ENCODE measurements at regions not wholly inside any gene's neighbourhood (a gene's known extent, or its start where the extent isn't known, plus 50 kb on each side); places are given as distances from the start of the nearest gene placed in this dataset.
"Not testable (repeated sequence)": the region's sequence is repeated elsewhere in the genome, so short reads cannot be mapped to it uniquely, and the experiment has no call there.

GRCh38 chr10:130500261-130501000, 364.2 kb downstream of the GLRX3 start:
- Histone ChIP-seq H3K9ac (ENCODE audit: low read depth, low read length) (no peak overlapping the region), H3K9me3 (ENCODE audit: control insufficient read depth, insufficient read depth, low read length) (peaks cover 12% of the 10 kb centered on the region; the same call in 1 of the 2 replicates), H3K36me3 (ENCODE audit: control insufficient read depth, insufficient read depth, low read length) (no peaks in the 10 kb centered on the region), H3K27me3 (ENCODE audit: control insufficient read depth, insufficient read depth, low read length) (no peaks in the 10 kb centered on the region), H3K4me1 (ENCODE audit: control insufficient read depth, insufficient read depth, low read length) (no peaks in the 10 kb centered on the region), H3K27ac (ENCODE audit: low read depth, low read length) (no peak overlapping the region), H3K4me3 (ENCODE audit: low read depth, low read length) (no peak overlapping the region)

DNA sequence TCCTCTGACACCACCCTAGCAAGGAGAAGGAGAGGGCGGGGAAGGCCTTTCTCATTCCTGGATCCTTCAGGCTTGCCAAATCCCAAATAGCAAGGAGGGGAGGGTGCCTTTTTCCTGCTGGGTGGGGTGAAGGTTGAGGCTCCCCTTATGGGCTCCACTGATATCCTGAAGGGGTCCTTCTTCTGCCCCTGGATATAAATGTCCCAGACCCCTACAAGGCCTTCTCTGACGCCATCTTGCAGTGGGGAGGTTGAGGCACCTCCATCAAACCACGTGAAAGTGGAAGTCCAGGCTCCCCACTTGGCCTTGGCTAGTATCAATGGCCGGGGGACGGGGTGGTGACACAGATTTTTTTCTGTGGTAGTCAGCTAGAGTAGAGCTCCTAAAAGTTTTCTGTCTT, 371.3 kb downstream of the GLRX3 start:
- Histone ChIP-seq H3K27me3 (ENCODE audit: control insufficient read depth, insufficient read depth, low read length) (no peaks in the 10 kb centered on the region), H3K27ac (ENCODE audit: low read depth, low read length) (no peak overlapping the region), H3K9ac (ENCODE audit: low read depth, low read length) (no peak overlapping the region), H3K36me3 (ENCODE audit: control insufficient read depth, insufficient read depth, low read length) (no peaks in the 10 kb centered on the region), H3K4me1 (ENCODE audit: control insufficient read depth, insufficient read depth, low read length) (no peaks in the 10 kb centered on the region), H3K9me3 (ENCODE audit: control insufficient read depth, insufficient read depth, low read length) (peaks cover 8% of the 10 kb centered on the region; the same call in 1 of the 2 replicates), H3K4me3 (ENCODE audit: low read depth, low read length) (no peak overlapping the region)

- Histone ChIP-seq H3K9me3 (ENCODE audit: control insufficient read depth, insufficient read depth, low read length) (no peaks in the 10 kb centered on the region), H3K27me3 (ENCODE audit: control insufficient read depth, insufficient read depth, low read length) (no peaks in the 10 kb centered on the region), H3K4me1 (ENCODE audit: control insufficient read depth, insufficient read depth, low read length) (no peaks in the 10 kb centered on the region), H3K36me3 (ENCODE audit: control insufficient read depth, insufficient read depth, low read length) (no peaks in the 10 kb centered on the region), H3K9ac (ENCODE audit: low read depth, low read length) (no peak overlapping the region), H3K27ac (ENCODE audit: low read depth, low read length) (no peak overlapping the region), H3K4me3 (ENCODE audit: low read depth, low read length) (no peak overlapping the region)
Measured at GRCh38 chr10:130509881-130510689, 373.9 kb downstream of the GLRX3 start.

GRCh38 chr10:130510755-130511154, 374.6 kb downstream of the GLRX3 start:
- H3K9ac ChIP-seq (ENCODE audit: low read depth, low read length) = no peak overlapping the region
- H3K27ac ChIP-seq (ENCODE audit: low read depth, low read length) = no peak overlapping the region
- H3K27me3 ChIP-seq (ENCODE audit: control insufficient read depth, insufficient read depth, low read length) = no peaks in the 10 kb centered on the region

DNA sequence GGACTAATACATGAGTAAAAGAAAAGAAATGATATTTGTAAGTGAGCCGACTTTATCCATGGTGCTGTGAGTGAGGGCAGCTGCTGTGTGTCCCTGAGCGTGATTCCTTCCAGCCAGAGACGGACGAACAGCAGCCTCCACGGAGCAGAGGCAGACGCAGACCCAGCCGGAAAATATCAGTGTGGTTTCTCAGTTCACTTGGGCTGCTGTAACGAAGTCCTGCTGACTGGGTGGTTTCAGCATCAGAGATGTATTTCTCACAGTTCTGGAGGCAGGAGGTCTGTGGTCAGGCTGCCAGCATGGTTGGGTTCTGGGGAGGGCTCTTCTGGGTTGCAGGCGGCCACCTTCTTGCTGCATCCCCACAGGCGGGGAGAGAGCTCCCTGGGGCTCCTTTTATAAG, 375.6 kb downstream of the GLRX3 start:
- Histone ChIP-seq H3K27ac (ENCODE audit: low read depth, low read length) (no peak overlapping the region), H3K27me3 (ENCODE audit: control insufficient read depth, insufficient read depth, low read length) (no peaks in the 10 kb centered on the region), H3K9me3 (ENCODE audit: control insufficient read depth, insufficient read depth, low read length) (no peaks in the 10 kb centered on the region), H3K36me3 (ENCODE audit: control insufficient read depth, insufficient read depth, low read length) (no peaks in the 10 kb centered on the region), H3K4me3 (ENCODE audit: low read depth, low read length) (no peak overlapping the region), H3K9ac (ENCODE audit: low read depth, low read length) (no peak overlapping the region), H3K4me1 (ENCODE audit: control insufficient read depth, insufficient read depth, low read length) (no peaks in the 10 kb centered on the region)

More at GRCh38 chr10:130510755-130511154, 374.6 kb downstream of the GLRX3 start:
- Histone ChIP-seq H3K4me3 (ENCODE audit: low read depth, low read length) (no peak overlapping the region), H3K9me3 (ENCODE audit: control insufficient read depth, insufficient read depth, low read length) (no peaks in the 10 kb centered on the region), H3K36me3 (ENCODE audit: control insufficient read depth, insufficient read depth, low read length) (no peaks in the 10 kb centered on the region), H3K4me1 (ENCODE audit: control insufficient read depth, insufficient read depth, low read length) (no peaks in the 10 kb centered on the region)

DNA sequence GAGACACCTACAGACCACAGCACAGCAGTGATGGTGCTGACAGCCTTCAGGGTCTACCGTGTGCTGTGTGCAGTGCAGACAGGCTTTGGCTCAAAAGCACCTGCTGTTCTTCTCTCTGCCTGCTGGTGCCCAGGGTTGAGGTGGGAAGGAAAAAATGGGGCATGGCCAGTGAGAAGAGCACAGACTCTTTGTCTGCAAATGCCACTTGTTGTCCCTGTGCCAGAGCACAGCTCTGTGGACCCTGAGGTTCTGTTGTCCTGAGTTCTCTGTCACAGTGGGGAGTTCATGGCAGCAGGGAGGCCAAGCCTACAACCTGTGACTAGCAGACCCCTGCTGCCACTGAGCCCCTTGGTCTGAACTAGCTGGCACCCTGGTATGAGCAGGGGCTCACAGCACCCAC, 376.7 kb downstream of the GLRX3 start:
- H3K9me3 ChIP-seq (ENCODE audit: control insufficient read depth, insufficient read depth, low read length) = peaks cover under 1% of the 10 kb centered on the region; the same call in 1 of the 2 replicates
- no peaks in the 10 kb centered on the region for H3K36me3 ChIP-seq (ENCODE audit: control insufficient read depth, insufficient read depth, low read length)
- no peak overlapping the region for H3K27ac ChIP-seq (ENCODE audit: low read depth, low read length)

DNA sequence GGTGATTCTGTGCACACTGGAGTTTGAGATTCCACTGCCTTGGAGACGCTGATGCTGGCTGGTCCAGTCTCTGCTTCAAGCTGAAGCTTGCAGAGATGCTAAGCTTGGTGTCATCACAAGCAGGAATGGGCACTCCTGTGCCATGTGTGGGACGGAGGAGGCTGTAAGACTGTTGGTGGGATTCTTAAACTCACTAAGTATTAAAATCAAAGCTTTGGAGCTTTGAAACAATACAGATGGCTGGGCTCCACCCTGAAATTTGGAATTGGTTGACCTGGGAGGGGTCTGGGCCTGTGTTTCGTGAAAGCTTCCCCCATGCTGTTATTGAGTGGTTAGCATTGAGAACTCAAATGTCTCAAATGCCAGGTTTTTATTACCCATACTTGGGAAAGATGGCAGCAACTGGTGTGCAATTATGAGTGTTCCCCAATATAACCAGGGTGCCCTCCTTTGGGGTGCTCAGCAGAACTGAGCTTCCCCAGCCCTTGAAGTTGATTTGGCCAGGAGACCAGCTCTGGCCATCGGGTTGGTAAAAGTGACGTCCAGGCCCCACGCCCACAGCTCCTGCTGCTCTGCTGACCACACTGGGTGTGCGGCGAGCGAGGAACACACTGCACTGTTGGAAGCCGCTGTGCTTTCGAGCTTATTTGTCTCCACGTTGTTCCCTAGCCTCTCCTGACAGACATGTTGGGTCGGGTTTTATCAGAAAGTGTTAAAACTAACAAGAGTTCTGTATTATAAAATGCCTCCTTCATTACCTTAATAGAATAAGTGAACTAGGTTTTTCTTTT, 377.7 kb downstream of the GLRX3 start:
- H3K9me3 ChIP-seq (ENCODE audit: control insufficient read depth, insufficient read depth, low read length) = peaks cover 6% of the 10 kb centered on the region; the same call in 1 of the 2 replicates
- H3K4me1 ChIP-seq (ENCODE audit: control insufficient read depth, insufficient read depth, low read length) = no peaks in the 10 kb centered on the region
- no peaks in the 10 kb centered on the region for H3K27me3 ChIP-seq (ENCODE audit: control insufficient read depth, insufficient read depth, low read length)
- no peak overlapping the region for H3K4me3 ChIP-seq (ENCODE audit: low read depth, low read length)
- H3K9ac ChIP-seq (ENCODE audit: low read depth, low read length) = no peak overlapping the region
- H3K27ac ChIP-seq (ENCODE audit: low read depth, low read length) = no peak overlapping the region
- H3K36me3 ChIP-seq (ENCODE audit: control insufficient read depth, insufficient read depth, low read length) = no peaks in the 10 kb centered on the region

More for the DNA sequence above, 376.7 kb downstream of the GLRX3 start:
- H3K27me3 ChIP-seq (ENCODE audit: control insufficient read depth, insufficient read depth, low read length) = no peaks in the 10 kb centered on the region
- no peak overlapping the region for H3K4me3 ChIP-seq (ENCODE audit: low read depth, low read length)
- H3K9ac ChIP-seq (ENCODE audit: low read depth, low read length) = no peak overlapping the region
- H3K4me1 ChIP-seq (ENCODE audit: control insufficient read depth, insufficient read depth, low read length) = no peaks in the 10 kb centered on the region

DNA sequence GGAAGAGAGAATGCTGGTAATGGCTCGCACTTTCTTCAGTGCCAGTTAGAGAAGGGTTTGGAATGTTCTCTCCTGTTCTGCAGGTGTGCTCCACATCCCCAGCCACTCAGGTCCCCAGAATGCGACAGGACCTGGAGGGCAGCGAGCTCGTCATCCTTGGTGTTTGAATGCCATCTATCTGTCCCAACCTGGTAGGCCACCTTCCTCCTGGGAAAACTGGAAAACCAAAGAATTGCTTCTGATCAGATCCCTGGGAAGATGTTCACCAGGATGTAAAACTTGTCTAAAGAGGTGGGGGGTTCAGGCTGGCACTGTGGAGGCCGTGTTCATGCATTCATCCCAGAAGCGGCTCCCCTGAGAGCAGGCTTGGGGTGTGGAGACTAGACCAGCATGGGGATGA, 379.5 kb downstream of the GLRX3 start:
- no peaks in the 10 kb centered on the region for H3K27me3 ChIP-seq (ENCODE audit: control insufficient read depth, insufficient read depth, low read length)
- H3K9me3 ChIP-seq (ENCODE audit: control insufficient read depth, insufficient read depth, low read length) = peaks cover 8% of the 10 kb centered on the region
- no peak overlapping the region for H3K9ac ChIP-seq (ENCODE audit: low read depth, low read length)
- H3K36me3 ChIP-seq (ENCODE audit: control insufficient read depth, insufficient read depth, low read length) = no peaks in the 10 kb centered on the region
- H3K4me1 ChIP-seq (ENCODE audit: control insufficient read depth, insufficient read depth, low read length) = no peaks in the 10 kb centered on the region
- no peak overlapping the region for H3K4me3 ChIP-seq (ENCODE audit: low read depth, low read length)
- no peak overlapping the region for H3K27ac ChIP-seq (ENCODE audit: low read depth, low read length)

DNA sequence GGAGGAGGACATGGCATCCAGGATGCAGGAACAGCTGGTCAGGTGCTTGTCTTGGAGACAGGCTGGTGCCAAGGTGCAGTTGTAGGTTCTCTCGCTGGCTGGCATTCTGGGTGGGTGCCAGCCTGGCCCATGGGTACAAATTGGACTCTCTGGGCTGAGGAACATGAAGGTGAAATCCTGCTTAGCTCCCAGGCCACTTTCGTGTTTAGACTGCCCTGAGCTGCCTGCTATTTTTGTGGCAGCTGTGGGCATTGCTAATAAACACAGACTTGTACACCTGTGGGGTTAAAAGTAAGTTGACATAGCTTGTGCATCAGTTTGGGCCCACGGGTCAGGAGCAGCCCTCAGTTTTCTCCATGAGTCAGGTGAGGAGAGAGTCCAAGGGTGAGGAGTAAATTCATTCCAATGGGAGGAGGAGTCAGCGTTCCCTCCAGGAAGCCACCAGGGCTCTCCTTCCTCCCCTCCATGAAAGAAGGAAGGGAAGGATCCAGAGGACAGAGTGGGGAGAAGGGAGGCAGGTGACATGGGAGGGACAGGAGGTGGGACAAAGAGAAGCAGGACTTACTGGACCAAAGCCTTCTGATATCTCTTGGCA, 380.0 kb downstream of the GLRX3 start:
- H3K36me3 ChIP-seq (ENCODE audit: control insufficient read depth, insufficient read depth, low read length) = no peaks in the 10 kb centered on the region
- no peak overlapping the region for H3K27ac ChIP-seq (ENCODE audit: low read depth, low read length)
- H3K9me3 ChIP-seq (ENCODE audit: control insufficient read depth, insufficient read depth, low read length) = peaks cover 8% of the 10 kb centered on the region
- no peak overlapping the region for H3K9ac ChIP-seq (ENCODE audit: low read depth, low read length)
- no peak overlapping the region for H3K4me3 ChIP-seq (ENCODE audit: low read depth, low read length)
- no peaks in the 10 kb centered on the region for H3K4me1 ChIP-seq (ENCODE audit: control insufficient read depth, insufficient read depth, low read length)
- no peaks in the 10 kb centered on the region for H3K27me3 ChIP-seq (ENCODE audit: control insufficient read depth, insufficient read depth, low read length)

DNA sequence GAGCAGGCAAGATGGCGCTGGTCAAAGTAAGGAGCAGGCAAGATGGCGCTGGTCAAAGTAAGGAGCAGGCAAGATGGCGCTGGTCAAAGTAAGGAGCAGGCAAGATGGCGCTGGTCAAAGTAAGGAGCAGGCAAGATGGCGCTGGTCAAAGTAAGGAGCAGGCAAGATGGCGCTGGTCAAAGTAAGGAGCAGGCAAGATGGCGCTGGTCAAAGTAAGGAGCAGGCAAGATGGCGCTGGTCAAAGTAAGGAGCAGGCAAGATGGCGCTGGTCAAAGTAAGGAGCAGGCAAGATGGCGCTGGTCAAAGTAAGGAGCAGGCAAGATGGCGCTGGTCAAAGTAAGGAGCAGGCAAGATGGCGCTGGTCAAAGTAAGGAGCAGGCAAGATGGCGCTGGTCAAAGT, 382.7 kb downstream of the GLRX3 start:
- H3K9ac ChIP-seq (ENCODE audit: low read depth, low read length); H3K27ac ChIP-seq (ENCODE audit: low read depth, low read length); H3K4me1 ChIP-seq (ENCODE audit: control insufficient read depth, insufficient read depth, low read length); H3K9me3 ChIP-seq (ENCODE audit: control insufficient read depth, insufficient read depth, low read length); H3K27me3 ChIP-seq (ENCODE audit: control insufficient read depth, insufficient read depth, low read length); H3K36me3 ChIP-seq (ENCODE audit: control insufficient read depth, insufficient read depth, low read length); H3K4me3 ChIP-seq (ENCODE audit: low read depth, low read length): not testable (repeated sequence)

Data from HUES48 (cell line).